NT2/D1 (cell line): ENCODE measurements at regions not wholly inside any gene's neighbourhood (a gene's known extent, or its start where the extent isn't known, plus 50 kb on each side); places are given as distances from the start of the nearest gene placed in this dataset.

Experiments used
- DNase-seq: peaks from one replicate; pipeline ENCODE4 v3.0.0-alpha.2; 2011; ENCODE audit warnings: low read depth, low spot score
- H3K27me3 ChIP-seq: 2 replicates; pipeline ENCODE4 v1.6.0; 2011; ENCODE audit warnings: mild to moderate bottlenecking; ENCODE audit not compliant: insufficient read length, insufficient read depth
- H3K36me3 ChIP-seq: 2 replicates; pipeline ENCODE4 v1.6.1; 2011; ENCODE audit warnings: mild to moderate bottlenecking, low read length, mixed read lengths; ENCODE audit not compliant: insufficient read depth, insufficient read length
- H3K4me1 ChIP-seq: 2 replicates; pipeline ENCODE4 v1.5.1; 2011; ENCODE audit not compliant: insufficient read depth, insufficient read length
- H3K4me3 ChIP-seq: 2 replicates; pipeline ENCODE4 v1.5.1; 2011; ENCODE audit warnings: low read depth; ENCODE audit not compliant: insufficient read length
- H3K9ac ChIP-seq: 2 replicates; pipeline ENCODE4 v1.6.0; 2011; ENCODE audit warnings: low read depth; ENCODE audit not compliant: insufficient read length
- H3K9me3 ChIP-seq: 2 replicates; pipeline ENCODE4 v1.5.1; 2011; ENCODE audit warnings: mild to moderate bottlenecking, low read length; ENCODE audit not compliant: insufficient read depth
- SUZ12 ChIP-seq: IDR thresholded peaks from 2 replicates; pipeline ENCODE4 v1.6.1; 2011; ENCODE audit not compliant: insufficient read length, insufficient read depth; ENCODE audit errors: extremely low read depth
- YY1 ChIP-seq: IDR thresholded peaks from 2 replicates; pipeline ENCODE4 v1.6.1; 2011; ENCODE audit not compliant: insufficient read length, insufficient read depth
- ZNF274 ChIP-seq: IDR thresholded peaks from 2 replicates; pipeline ENCODE4 v1.6.1; 2011; ENCODE audit warnings: mild to moderate bottlenecking, low read depth, low read length

DNA sequence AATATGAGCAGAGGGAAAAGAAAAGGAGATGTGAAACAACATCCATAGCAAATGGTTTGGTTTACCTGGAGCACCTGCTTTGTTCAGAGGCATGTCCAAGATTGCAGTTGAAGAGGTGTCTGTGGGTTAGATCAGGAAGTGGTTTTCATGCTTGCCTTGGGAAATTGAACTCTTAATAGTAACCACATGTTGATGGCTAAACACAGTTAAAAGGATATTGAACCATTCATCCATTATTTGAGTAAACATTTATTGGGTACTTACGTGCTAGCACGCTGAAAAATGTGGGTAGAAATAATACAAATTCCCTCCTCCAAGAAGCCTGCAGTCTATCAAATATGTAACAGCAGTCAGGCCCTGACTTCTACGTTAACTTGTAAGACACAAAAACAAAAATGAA is 235.7 kb upstream of the TNC start:
- Histone ChIP-seq H3K36me3 (no peaks in the 10 kb centered on the region), H3K9ac (no peak overlapping the region), H3K9me3 (peaks cover 5% of the 10 kb centered on the region; the same call in 1 of the 2 replicates), H3K27me3 (no peaks in the 10 kb centered on the region), H3K4me3 (no peak overlapping the region), H3K4me1 (no peaks in the 10 kb centered on the region)
- DNase-seq: no peak
- TF ChIP-seq ZNF274 (no peak), YY1 (no peak), SUZ12 (no peak)

DNA sequence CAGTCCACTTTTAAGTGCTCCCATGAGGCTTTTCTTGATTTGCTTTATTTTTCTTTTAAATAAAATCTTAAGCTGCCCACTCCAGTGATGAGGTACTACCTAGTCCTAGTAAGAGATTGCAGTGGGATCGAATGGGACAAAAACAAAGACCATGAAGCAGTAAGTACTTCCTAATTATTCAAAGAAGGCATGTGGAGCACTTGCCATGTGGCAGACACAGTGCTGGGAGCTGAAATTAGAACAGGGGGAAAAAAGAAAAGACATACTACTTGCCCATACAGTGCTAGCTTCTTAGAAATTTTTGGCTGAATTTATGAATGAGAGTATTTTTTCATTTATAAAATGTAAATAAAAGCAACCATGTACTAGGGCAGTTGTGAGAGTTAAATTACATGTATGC is 239.9 kb upstream of the TNC start:
- Histone ChIP-seq H3K4me1 (no peaks in the 10 kb centered on the region), H3K36me3 (no peaks in the 10 kb centered on the region), H3K4me3 (no peak overlapping the region), H3K9ac (no peak overlapping the region), H3K9me3 (no peaks in the 10 kb centered on the region), H3K27me3 (no peaks in the 10 kb centered on the region)
- DNase-seq: no peak
- TF ChIP-seq ZNF274 (no peak), SUZ12 (no peak), YY1 (no peak)

DNA sequence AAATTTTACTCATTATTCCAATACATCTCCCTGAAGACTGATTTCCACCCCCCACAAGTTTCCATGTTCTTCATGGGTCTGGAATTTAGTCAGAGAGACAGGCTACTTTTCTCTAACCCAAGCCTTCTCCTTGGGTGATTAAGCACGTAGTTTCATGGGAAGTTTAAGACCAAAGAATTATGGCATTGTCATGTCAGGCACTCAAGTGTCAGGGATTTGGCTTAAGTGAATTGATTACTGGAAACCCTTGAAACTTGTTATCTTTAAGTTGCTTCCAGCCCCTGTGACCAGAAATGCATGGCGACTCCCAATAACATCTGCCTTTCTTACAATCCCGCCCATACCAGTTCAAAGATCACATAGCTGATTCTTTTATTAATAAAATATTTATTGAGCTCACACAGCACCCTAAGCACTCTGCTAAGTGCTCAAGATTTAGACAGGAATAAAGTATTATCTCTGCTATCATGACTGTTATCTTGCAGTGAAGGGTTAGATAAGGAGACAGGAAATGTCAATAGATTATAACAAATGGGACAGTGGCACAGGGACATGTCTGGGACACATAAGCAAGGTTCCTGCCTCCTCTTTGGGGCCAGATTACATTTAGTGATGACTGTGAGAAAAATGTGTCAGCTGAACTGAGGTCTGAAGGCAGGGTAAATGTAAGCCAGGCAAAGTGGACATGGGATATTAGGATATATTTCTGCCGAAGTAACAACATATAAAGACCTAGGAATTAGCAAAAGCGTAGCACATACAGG is 241.2 kb upstream of the TNC start:
- TF ChIP-seq YY1: no peak
- no peak for TF ChIP-seq SUZ12
- TF ChIP-seq ZNF274: no peak
- Histone ChIP-seq H3K4me3 (no peak overlapping the region), H3K27me3 (no peaks in the 10 kb centered on the region), H3K36me3 (no peaks in the 10 kb centered on the region), H3K9ac (no peak overlapping the region), H3K4me1 (no peaks in the 10 kb centered on the region), H3K9me3 (no peaks in the 10 kb centered on the region)
- no peak for DNase-seq

DNA sequence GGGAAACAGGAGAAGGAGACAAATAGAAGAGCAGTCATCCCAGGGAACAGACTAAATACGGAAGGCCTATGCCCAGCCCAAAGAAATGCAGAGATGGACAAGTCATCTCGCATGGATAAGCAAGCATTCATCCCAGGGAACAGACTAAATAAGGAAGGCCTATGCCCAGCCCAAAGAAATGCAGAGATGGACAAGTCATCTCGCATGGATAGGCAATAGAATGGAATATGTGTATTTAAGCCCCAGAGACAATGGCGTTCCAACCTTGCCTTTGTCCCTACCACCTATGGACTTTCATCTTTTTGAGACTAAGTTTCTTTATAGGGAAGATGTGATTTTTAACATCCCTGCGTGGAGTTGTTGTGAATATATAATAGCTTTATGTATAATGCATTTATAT is 242.2 kb upstream of the TNC start:
- no peak overlapping the region for H3K4me3 ChIP-seq
- H3K9ac ChIP-seq: no peak overlapping the region
- no peaks in the 10 kb centered on the region for H3K9me3 ChIP-seq
- TF ChIP-seq YY1 (no peak), ZNF274 (no peak), SUZ12 (no peak)
- no peaks in the 10 kb centered on the region for H3K27me3 ChIP-seq
- DNase-seq: no peak
- H3K36me3 ChIP-seq: no peaks in the 10 kb centered on the region
- H3K4me1 ChIP-seq: no peaks in the 10 kb centered on the region

- H3K9me3 ChIP-seq: no peaks in the 10 kb centered on the region
- H3K27me3 ChIP-seq: no peaks in the 10 kb centered on the region
These were observed 244.1 kb upstream of the TNC start for GRCh38 chr9:115362101-115362500.

GRCh38 chr9:115362640-115363039 is 244.7 kb upstream of the TNC start:
- Histone ChIP-seq H3K9me3 (no peaks in the 10 kb centered on the region), H3K4me3 (no peak overlapping the region), H3K36me3 (no peaks in the 10 kb centered on the region), H3K9ac (no peak overlapping the region), H3K4me1 (no peaks in the 10 kb centered on the region), H3K27me3 (no peaks in the 10 kb centered on the region)
- no peak for TF ChIP-seq ZNF274
- no peak for TF ChIP-seq SUZ12
- no peak for TF ChIP-seq YY1
- no peak for DNase-seq

More at GRCh38 chr9:115362101-115362500, 244.1 kb upstream of the TNC start:
- Histone ChIP-seq H3K9ac (no peak overlapping the region), H3K36me3 (no peaks in the 10 kb centered on the region), H3K4me3 (no peak overlapping the region), H3K4me1 (no peaks in the 10 kb centered on the region)
- no peak for DNase-seq
- no peak for TF ChIP-seq ZNF274
- TF ChIP-seq SUZ12: no peak
- TF ChIP-seq YY1: no peak

DNA sequence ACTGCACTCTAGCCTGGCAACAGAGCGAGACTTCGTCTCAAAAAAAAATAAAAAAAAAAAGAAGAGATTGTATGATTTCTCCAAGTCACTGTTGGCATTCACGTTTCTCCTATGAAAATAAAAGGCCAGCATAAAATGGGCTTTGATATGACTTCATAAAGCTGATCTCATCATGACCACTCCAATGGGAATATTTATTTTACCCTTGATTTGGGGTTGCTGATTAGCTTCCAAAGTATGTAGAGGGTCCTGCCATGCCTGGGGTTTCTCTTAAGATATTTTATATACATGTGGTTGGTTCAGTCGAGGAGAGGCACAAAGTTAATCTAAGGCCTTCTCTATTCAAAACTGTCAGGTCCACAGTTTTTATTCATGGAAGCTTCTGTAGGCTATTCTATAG is 247.0 kb upstream of the TNC start:
- H3K9ac ChIP-seq: no peak overlapping the region
- no peak overlapping the region for H3K4me3 ChIP-seq
- no peaks in the 10 kb centered on the region for H3K9me3 ChIP-seq
- no peaks in the 10 kb centered on the region for H3K27me3 ChIP-seq
- TF ChIP-seq YY1 (no peak), ZNF274 (no peak), SUZ12 (no peak)
- H3K36me3 ChIP-seq: no peaks in the 10 kb centered on the region
- no peaks in the 10 kb centered on the region for H3K4me1 ChIP-seq
- no peak for DNase-seq
